HL-60 (cell line): ENCODE measurements at regions not wholly inside any gene's neighbourhood (a gene's known extent, or its start where the extent isn't known, plus 50 kb on each side); places are given as distances from the start of the nearest gene placed in this dataset.

ENCODE experiments used
- DNase-seq, 2 experiments: peaks; one replicate each; pipeline ENCODE4 v3.0.0-alpha.2; 2010 to 2020; ENCODE audit warnings: low read depth in 1 of 2, low spot score in 1 of 2
- H3K27ac ChIP-seq: fragments of 250-450 bp; sonication (Bioruptor Pico); replicated peaks from 2 replicates; pipeline ENCODE4 v1.5.1; 2020; ENCODE audit warnings: mild to moderate bottlenecking, moderate library complexity
- H3K27me3 ChIP-seq: fragments of 250-450 bp; sonication (Bioruptor Pico); 2 replicates; pipeline ENCODE4 v1.5.1; 2021; ENCODE audit warnings: mild to moderate bottlenecking, moderate library complexity; ENCODE audit not compliant: insufficient read depth, poor library complexity, severe bottlenecking
- H3K4me3 ChIP-seq: replicated peaks from 2 replicates; pipeline ENCODE4 v1.5.1; 2011; ENCODE audit warnings: mild to moderate bottlenecking, control low read depth, low read length; ENCODE audit not compliant: insufficient read depth
- GABPA ChIP-seq: IDR thresholded peaks from 2 replicates; pipeline ENCODE4 v1.6.1; 2012; ENCODE audit warnings: low read depth
- POLR2AphosphoS5 ChIP-seq: IDR thresholded peaks from 2 replicates; pipeline ENCODE4 v1.6.1; 2012; ENCODE audit warnings: low read depth
- SPI1 ChIP-seq: IDR thresholded peaks from 2 replicates; pipeline ENCODE4 v1.6.1; 2012; ENCODE audit warnings: low read depth, mild to moderate bottlenecking, borderline replicate concordance
- TF ChIP-seq, protein P1 (sequence below): IDR thresholded peaks from one replicate; pipeline ENCODE4 v1.5.1; 2011; ENCODE audit warnings: low read length, control low read depth, inconsistent platforms; ENCODE audit not compliant: insufficient read depth
- TF ChIP-seq, protein P2 (sequence below): IDR thresholded peaks from 2 replicates; pipeline ENCODE4 v1.6.1; 2012; ENCODE audit warnings: low read depth; ENCODE audit not compliant: insufficient replicate concordance

DNA sequence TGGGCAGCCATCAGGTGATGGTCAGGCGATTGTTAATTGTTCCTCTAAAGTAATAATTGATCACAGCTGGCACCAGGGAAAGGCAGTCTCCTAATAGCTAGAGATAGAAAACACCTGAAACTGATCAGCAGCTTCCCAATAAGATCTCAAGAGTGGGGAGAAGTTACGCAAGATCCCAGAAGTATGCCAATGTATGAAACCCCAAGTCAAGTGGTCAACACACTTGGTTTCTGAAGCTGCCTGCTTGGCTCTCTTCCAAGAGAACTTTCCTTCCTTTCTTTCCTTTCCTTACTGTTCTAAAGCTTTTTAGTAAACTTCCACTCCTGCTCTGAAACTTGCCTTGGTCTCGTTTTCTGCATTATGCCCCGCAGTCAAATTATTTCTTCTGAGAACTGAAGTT is 201.6 kb upstream of the SKOR2 start:
- Histone ChIP-seq H3K27me3 (peaks cover 3% of the 10 kb centered on the region), H3K4me3 (no peak overlapping the region), H3K27ac (no peak overlapping the region)
- TF ChIP-seq, protein P1, sequence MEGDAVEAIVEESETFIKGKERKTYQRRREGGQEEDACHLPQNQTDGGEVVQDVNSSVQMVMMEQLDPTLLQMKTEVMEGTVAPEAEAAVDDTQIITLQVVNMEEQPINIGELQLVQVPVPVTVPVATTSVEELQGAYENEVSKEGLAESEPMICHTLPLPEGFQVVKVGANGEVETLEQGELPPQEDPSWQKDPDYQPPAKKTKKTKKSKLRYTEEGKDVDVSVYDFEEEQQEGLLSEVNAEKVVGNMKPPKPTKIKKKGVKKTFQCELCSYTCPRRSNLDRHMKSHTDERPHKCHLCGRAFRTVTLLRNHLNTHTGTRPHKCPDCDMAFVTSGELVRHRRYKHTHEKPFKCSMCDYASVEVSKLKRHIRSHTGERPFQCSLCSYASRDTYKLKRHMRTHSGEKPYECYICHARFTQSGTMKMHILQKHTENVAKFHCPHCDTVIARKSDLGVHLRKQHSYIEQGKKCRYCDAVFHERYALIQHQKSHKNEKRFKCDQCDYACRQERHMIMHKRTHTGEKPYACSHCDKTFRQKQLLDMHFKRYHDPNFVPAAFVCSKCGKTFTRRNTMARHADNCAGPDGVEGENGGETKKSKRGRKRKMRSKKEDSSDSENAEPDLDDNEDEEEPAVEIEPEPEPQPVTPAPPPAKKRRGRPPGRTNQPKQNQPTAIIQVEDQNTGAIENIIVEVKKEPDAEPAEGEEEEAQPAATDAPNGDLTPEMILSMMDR = no peak
- TF ChIP-seq SPI1 (no peak), POLR2AphosphoS5 (no peak), GABPA (no peak)
- TF ChIP-seq, protein P2, sequence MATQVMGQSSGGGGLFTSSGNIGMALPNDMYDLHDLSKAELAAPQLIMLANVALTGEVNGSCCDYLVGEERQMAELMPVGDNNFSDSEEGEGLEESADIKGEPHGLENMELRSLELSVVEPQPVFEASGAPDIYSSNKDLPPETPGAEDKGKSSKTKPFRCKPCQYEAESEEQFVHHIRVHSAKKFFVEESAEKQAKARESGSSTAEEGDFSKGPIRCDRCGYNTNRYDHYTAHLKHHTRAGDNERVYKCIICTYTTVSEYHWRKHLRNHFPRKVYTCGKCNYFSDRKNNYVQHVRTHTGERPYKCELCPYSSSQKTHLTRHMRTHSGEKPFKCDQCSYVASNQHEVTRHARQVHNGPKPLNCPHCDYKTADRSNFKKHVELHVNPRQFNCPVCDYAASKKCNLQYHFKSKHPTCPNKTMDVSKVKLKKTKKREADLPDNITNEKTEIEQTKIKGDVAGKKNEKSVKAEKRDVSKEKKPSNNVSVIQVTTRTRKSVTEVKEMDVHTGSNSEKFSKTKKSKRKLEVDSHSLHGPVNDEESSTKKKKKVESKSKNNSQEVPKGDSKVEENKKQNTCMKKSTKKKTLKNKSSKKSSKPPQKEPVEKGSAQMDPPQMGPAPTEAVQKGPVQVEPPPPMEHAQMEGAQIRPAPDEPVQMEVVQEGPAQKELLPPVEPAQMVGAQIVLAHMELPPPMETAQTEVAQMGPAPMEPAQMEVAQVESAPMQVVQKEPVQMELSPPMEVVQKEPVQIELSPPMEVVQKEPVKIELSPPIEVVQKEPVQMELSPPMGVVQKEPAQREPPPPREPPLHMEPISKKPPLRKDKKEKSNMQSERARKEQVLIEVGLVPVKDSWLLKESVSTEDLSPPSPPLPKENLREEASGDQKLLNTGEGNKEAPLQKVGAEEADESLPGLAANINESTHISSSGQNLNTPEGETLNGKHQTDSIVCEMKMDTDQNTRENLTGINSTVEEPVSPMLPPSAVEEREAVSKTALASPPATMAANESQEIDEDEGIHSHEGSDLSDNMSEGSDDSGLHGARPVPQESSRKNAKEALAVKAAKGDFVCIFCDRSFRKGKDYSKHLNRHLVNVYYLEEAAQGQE = no peak
- no peak for DNase-seq

DNA sequence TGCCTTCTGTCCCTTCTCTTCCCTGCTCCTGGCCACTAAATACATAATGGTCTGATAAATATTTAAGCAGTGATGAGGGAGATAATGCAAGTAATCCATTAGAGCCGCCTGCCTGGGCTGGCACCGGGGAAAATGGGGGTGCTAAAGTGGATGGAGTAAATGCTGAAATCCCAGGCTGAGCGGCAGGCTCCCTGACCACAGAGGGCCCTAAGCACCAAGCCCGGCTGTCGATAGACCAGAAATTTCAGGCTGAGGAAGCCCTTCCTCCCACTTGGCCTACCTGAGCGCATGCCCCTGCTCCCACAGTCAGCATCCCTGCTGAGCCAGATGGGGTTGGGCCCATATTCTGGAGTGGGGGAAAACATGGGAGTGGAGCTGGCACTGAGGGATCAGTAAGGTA is 197.5 kb upstream of the SKOR2 start:
- no peak overlapping the region for H3K27ac ChIP-seq
- TF ChIP-seq POLR2AphosphoS5 (no peak), SPI1 (no peak), GABPA (no peak)
- TF ChIP-seq, protein P1 = no peak
- TF ChIP-seq, protein P2 = no peak
- no peaks in the 10 kb centered on the region for H3K27me3 ChIP-seq
- DNase-seq = no peak
- H3K4me3 ChIP-seq = no peak overlapping the region

DNA sequence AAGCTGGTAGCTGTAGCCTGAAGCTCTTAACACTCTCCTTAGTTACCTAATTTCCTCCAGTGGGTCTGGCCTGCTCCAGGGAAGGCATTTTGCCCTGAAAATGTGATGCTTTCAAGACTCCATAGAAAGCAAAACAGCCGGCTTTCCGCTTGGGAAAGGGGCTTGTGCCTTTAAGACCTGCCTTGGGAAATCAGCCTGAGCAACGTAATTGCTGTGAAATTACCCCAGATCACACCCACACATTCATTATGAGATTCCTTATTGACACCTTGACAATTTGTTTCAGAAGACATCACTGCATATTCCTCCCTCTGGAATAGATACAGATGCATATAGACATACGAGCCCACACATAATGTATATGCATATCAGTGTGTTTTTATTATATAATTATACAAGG is 190.5 kb upstream of the SKOR2 start:
- DNase-seq = no peak
- TF ChIP-seq POLR2AphosphoS5 = no peak
- TF ChIP-seq, protein P1 = no peak
- no peak for TF ChIP-seq SPI1
- no peak for TF ChIP-seq GABPA
- H3K4me3 ChIP-seq = no peak overlapping the region
- H3K27me3 ChIP-seq = peaks cover 19% of the 10 kb centered on the region
- H3K27ac ChIP-seq = no peak overlapping the region

DNA sequence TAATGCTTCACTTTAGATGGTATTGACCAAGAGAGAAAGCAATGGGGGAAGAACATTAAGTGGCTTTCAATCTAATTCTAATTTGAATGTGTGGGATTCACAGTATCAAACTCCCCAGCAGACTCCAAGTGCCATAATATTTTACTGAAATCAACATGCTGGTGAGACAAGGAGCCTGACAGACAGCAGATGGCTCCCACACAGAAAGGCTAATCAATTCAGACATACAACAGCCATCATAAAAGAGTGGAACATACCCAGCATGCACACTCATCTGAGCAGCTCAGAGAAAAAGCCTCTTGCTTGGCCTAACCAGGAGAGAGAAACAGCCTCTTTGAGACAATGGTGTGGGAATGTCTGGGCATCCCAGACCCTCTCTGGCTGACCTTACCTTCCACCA is 186.5 kb upstream of the SKOR2 start:
- H3K4me3 ChIP-seq = no peak overlapping the region
- no peak for DNase-seq
- H3K27me3 ChIP-seq = peaks cover 32% of the 10 kb centered on the region
- TF ChIP-seq POLR2AphosphoS5 = no peak
- TF ChIP-seq SPI1 = no peak
- TF ChIP-seq, protein P1 = no peak
- TF ChIP-seq, protein P2 = no peak
- TF ChIP-seq GABPA = no peak
- no peak overlapping the region for H3K27ac ChIP-seq
